Endothelial cell of umbilical vein (primary cell): ENCODE measurements at regions not wholly inside any gene's neighbourhood (a gene's known extent, or its start where the extent isn't known, plus 50 kb on each side); places are given as distances from the start of the nearest gene placed in this dataset.

Experiments used
- BruUV-seq: library from RNA; stranded (reverse); fragments of 400-500 nt; replicated peaks from 2 replicates; lab custom pipeline; 2021; lab: Mats Ljungman, UMichigan
- CTCF ChIA-PET: fragments of 300-600, 350-600 bp; sonication (Branson Sonifier 250); formaldehyde crosslinking; loops from one replicate; lab custom pipeline; 2021; ENCODE audit warnings: antibody characterized with exemption, inconsistent platforms; lab: Charles Lee
- POLR2A ChIA-PET: fragments of 300-600, 350-600 bp; sonication (Branson Sonifier 250); formaldehyde crosslinking; loops from one replicate; lab custom pipeline; 2021; ENCODE audit warnings: antibody characterized with exemption, inconsistent platforms; lab: Charles Lee
- DNase-seq: peaks from one replicate; pipeline ENCODE4 v3.0.0-alpha.2; 2011; ENCODE audit warnings: low read depth, low spot score
- FAIRE-seq: peaks from 2 replicates; lab custom pipeline; 2011; peaks lifted over from hg19 to GRCh38; lab: Jason Lieb, UNC
- H2AFZ ChIP-seq: 2 replicates; pipeline ENCODE4 v1.6.0; 2012; ENCODE audit warnings: low read depth, low read length, control low read depth, inconsistent platforms
- H3K27ac ChIP-seq: 2 replicates; pipeline ENCODE4 v1.5.1; 2011; ENCODE audit warnings: low read depth, mild to moderate bottlenecking, control low read depth, low read length, moderate library complexity; ENCODE audit not compliant: insufficient read depth
- H3K27me3 ChIP-seq, 2 experiments: 2 replicates each; pipeline versions ENCODE4 v1.6.0 to v1.6.1; 2011; ENCODE audit warnings: low read length in 2 of 2, mixed read lengths in 1 of 2; ENCODE audit not compliant: control insufficient read depth in 2 of 2, insufficient read depth in 2 of 2
- H3K36me3 ChIP-seq, 2 experiments: 2 replicates in 1 of 2; 3 replicates in 1 of 2; pipeline ENCODE4 v1.5.1; 2011; ENCODE audit warnings: low read length in 2 of 2, mild to moderate bottlenecking in 1 of 2, moderate library complexity in 1 of 2; ENCODE audit not compliant: control insufficient read depth in 2 of 2, insufficient read depth in 2 of 2; ENCODE audit errors: extremely low read depth in 1 of 2
- H3K4me1 ChIP-seq: 3 replicates; pipeline ENCODE4 v1.5.1; 2011; ENCODE audit warnings: mild to moderate bottlenecking, low read length; ENCODE audit not compliant: control insufficient read depth, insufficient read depth; ENCODE audit errors: extremely low read depth
- H3K4me2 ChIP-seq: 2 replicates; pipeline ENCODE4 v1.6.1; 2011; ENCODE audit warnings: low read length, control low read depth, mixed read lengths; ENCODE audit not compliant: insufficient read depth
- H3K4me3 ChIP-seq, 3 experiments: fragments of 200-600 bp in 1 of 3; sonication (generic), shearing (Covaris generic) in 1 of 3; replicated peaks in 1 of 3; 2 replicates each; pipeline ENCODE4 v1.5.1; 2011 to 2016; ENCODE audit warnings: control low read depth in 3 of 3, low read length in 3 of 3, mild to moderate bottlenecking in 2 of 3, inconsistent platforms in 1 of 3, low read depth in 1 of 3, moderate library complexity in 1 of 3; ENCODE audit not compliant: insufficient read depth in 1 of 3
- H3K79me2 ChIP-seq: 2 replicates; pipeline ENCODE4 v1.6.0; 2012; ENCODE audit warnings: low read length, inconsistent platforms; ENCODE audit not compliant: control insufficient read depth, insufficient read depth
- H3K9ac ChIP-seq: replicated peaks from 2 replicates; pipeline ENCODE3; 2011; ENCODE audit warnings: low read length, control low read depth; ENCODE audit not compliant: insufficient read depth; ENCODE audit errors: extremely low read depth
- H3K9me1 ChIP-seq: replicated peaks from 3 replicates; pipeline ENCODE4 v1.6.0; 2011; ENCODE audit warnings: mild to moderate bottlenecking, low read length; ENCODE audit not compliant: control insufficient read depth, insufficient read depth; ENCODE audit errors: extremely low read depth
- H3K9me3 ChIP-seq: replicated peaks from 2 replicates; pipeline ENCODE4 v1.5.1; 2012; ENCODE audit warnings: low read length, inconsistent platforms; ENCODE audit not compliant: control insufficient read depth, insufficient read depth
- H4K20me1 ChIP-seq: replicated peaks from 2 replicates; pipeline ENCODE3; 2011; ENCODE audit warnings: mild to moderate bottlenecking, low read length; ENCODE audit not compliant: control insufficient read depth, insufficient read depth; ENCODE audit errors: extremely low read depth
- CTCF ChIP-seq, 2 donors: IDR thresholded peaks; 1 replicate in 1 of 2; 2 replicates in 1 of 2; pipeline ENCODE4 v1.5.1; 2011; ENCODE audit warnings: low read length in 2 of 2, mild to moderate bottlenecking in 2 of 2, moderate library complexity in 2 of 2, control low read depth in 1 of 2, inconsistent platforms in 1 of 2, low read depth in 1 of 2; ENCODE audit not compliant: insufficient read depth in 1 of 2; ENCODE audit errors: extremely low read depth in 1 of 2
- EZH2 ChIP-seq: IDR thresholded peaks from 2 replicates; pipeline ENCODE4 v1.6.1; 2012; ENCODE audit warnings: borderline replicate concordance, low read depth, mild to moderate bottlenecking, moderate library complexity, low read length, inconsistent platforms; ENCODE audit not compliant: severe bottlenecking
- FOS ChIP-seq: IDR thresholded peaks from 2 replicates; pipeline ENCODE4 v1.6.1; 2011; ENCODE audit warnings: mild to moderate bottlenecking, low read length, moderate library complexity, borderline replicate concordance; ENCODE audit not compliant: insufficient read depth
- GATA2 ChIP-seq: IDR thresholded peaks from 2 replicates; pipeline ENCODE4 v1.7.0; 2011; ENCODE audit warnings: low read depth, mild to moderate bottlenecking, moderate library complexity, mixed read lengths, low read length; ENCODE audit not compliant: insufficient read length, insufficient read depth
- JUN ChIP-seq: IDR thresholded peaks from 2 replicates; pipeline ENCODE4 v1.6.1; 2011; ENCODE audit warnings: borderline replicate concordance, low read depth; ENCODE audit not compliant: insufficient read length, insufficient read depth
- MYC ChIP-seq: IDR thresholded peaks from one replicate; pipeline ENCODE4 v1.6.1; 2011; ENCODE audit warnings: mild to moderate bottlenecking, low read depth, low read length
- POLR2A ChIP-seq: IDR thresholded peaks from 2 replicates; pipeline ENCODE4 v1.6.1; 2012; ENCODE audit warnings: low read depth, mild to moderate bottlenecking, control low read depth, low read length
- POLR2AphosphoS5 ChIP-seq: IDR thresholded peaks from 2 replicates; pipeline ENCODE4 v1.6.1; 2012; ENCODE audit warnings: low read depth, mild to moderate bottlenecking, control low read depth, low read length, moderate library complexity; ENCODE audit not compliant: insufficient read depth
- dilution Hi-C: fragments of 300-500 bp; cut with MboI; formaldehyde crosslinking; loops from one replicate; pipeline ENCODE4 v1.15.0; 2019; ENCODE audit warnings: low sequenced_read_pairs; ENCODE audit not compliant: extremely low pct_ligation_motif_present
- intact Hi-C: fragments of 100-400 bp; cut with micrococcal nuclease; formaldehyde crosslinking; loops from one replicate; pipeline ENCODE4 v1.10.0; 2022
- TF ChIP-seq, protein P1 (sequence below): IDR thresholded peaks from 2 replicates; pipeline ENCODE4 v1.6.1; 2011; ENCODE audit not compliant: insufficient read depth, insufficient read length

- dilution Hi-C loops (no loop called here), intact Hi-C loops (no loop called here)
- H3K4me1 ChIP-seq: peaks cover 4% of the 10 kb centered on the region
- ChIA-PET POLR2A (no interaction called here), CTCF (interaction anchor here (1.9 kb wide), 1 partner anchor 7 kb away, joined by 5 read pairs; no protein-coding TSS in a partner anchor)
- H3K36me3 ChIP-seq: no peaks in the 10 kb centered on the region
- DNase-seq (no peak), FAIRE-seq (no peak)
- H3K27ac ChIP-seq: no peak overlapping the region
- no peaks in the 10 kb centered on the region for H3K27me3 ChIP-seq
- H4K20me1 ChIP-seq: no peaks in the 10 kb centered on the region
- TF ChIP-seq JUN (no peak), FOS (no peak), EZH2 (no peak), POLR2A (no peak), GATA2 (no peak), MYC (no peak)
- TF ChIP-seq, protein P1, sequence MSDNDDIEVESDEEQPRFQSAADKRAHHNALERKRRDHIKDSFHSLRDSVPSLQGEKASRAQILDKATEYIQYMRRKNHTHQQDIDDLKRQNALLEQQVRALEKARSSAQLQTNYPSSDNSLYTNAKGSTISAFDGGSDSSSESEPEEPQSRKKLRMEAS: no peak
- no TSS peak for BruUV-seq
- no peaks in the 10 kb centered on the region for H3K79me2 ChIP-seq
- no peaks in the 10 kb centered on the region for H3K9me3 ChIP-seq
- no peak overlapping the region for H2AFZ ChIP-seq
- no peak overlapping the region for H3K4me2 ChIP-seq
- H3K9me1 ChIP-seq: no peaks in the 10 kb centered on the region
- no peak overlapping the region for H3K9ac ChIP-seq
- no peak overlapping the region for H3K4me3 ChIP-seq
These were observed 354.1 kb downstream of the PLK2 start for GRCh38 chr5:58105836-58106235.

GRCh38 chr5:58099257-58099656 lies 360.6 kb downstream of the PLK2 start:
- H3K9ac ChIP-seq: no peak overlapping the region
- TF ChIP-seq MYC: no peak
- TF ChIP-seq POLR2A: no peak
- TF ChIP-seq FOS: no peak
- no peak for TF ChIP-seq JUN
- TF ChIP-seq CTCF (IDR thresholded peaks at IDR 0.05; ENCODE audit: extremely low read depth in 1 of 2, insufficient read depth in 1 of 2, low read depth in 1 of 2, low read length in 2 of 2): no peak
- TF ChIP-seq, protein P1: no peak
- TF ChIP-seq POLR2AphosphoS5: no peak
- TF ChIP-seq EZH2: no peak
- no peak for TF ChIP-seq GATA2
- no peaks in the 10 kb centered on the region for H3K9me1 ChIP-seq
- no peaks in the 10 kb centered on the region for H3K9me3 ChIP-seq
- no peak overlapping the region for H3K4me2 ChIP-seq
- intact Hi-C loops (no loop called here), dilution Hi-C loops (no loop called here)
- ChIA-PET POLR2A (no interaction called here), CTCF (interaction anchor here (1.1 to 1.6 kb wide), 2 partner anchors 8 to 362 kb away, joined by 3 to 5 read pairs; no protein-coding TSS in a partner anchor)
- FAIRE-seq (no peak), DNase-seq (no peak)
- no TSS peak for BruUV-seq
- H3K27me3 ChIP-seq: no peaks in the 10 kb centered on the region
- H3K36me3 ChIP-seq: no peaks in the 10 kb centered on the region
- no peak overlapping the region for H3K27ac ChIP-seq
- no peaks in the 10 kb centered on the region for H3K79me2 ChIP-seq
- H2AFZ ChIP-seq: no peak overlapping the region
- H4K20me1 ChIP-seq: no peaks in the 10 kb centered on the region
- no peaks in the 10 kb centered on the region for H3K4me1 ChIP-seq
- H3K4me3 ChIP-seq: no peak overlapping the region
